ENCODE measurements at regions not wholly inside any gene's neighbourhood (a gene's known extent, or its start where the extent isn't known, plus 50 kb on each side); places are given as distances from the start of the nearest gene placed in this dataset.

DNA sequence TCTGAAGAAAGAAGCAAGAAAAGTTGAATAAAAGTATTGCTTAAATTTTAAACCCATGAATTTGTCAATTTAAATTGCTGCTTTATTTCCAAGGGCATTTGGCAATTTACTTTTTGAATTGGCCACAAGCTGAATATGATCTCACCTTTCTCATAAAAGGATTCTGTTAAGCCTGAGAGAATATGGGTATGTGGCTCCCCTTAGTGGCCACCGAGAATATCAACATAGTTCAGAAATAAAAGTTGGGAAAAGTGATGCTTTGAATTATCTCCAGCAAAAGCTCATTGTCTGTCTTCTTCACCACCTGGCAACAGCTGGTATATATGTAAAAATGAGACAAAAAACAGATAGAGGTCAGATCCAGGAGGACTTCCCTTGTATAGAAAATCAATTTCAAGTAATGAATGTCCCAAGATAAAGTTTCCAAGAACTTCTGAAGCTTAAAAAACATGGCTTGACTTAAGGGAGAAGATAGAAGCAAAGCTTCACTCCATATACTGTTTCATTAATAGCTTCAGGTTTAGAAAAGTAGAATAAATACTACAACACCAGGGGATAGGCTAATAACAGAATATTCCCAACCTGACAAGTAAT is 290.7 kb upstream of the FAM241A start:
- no peak for TF ChIP-seq POLR2A (IDR thresholded peaks at IDR 0.05)
- TF ChIP-seq, protein P1, sequence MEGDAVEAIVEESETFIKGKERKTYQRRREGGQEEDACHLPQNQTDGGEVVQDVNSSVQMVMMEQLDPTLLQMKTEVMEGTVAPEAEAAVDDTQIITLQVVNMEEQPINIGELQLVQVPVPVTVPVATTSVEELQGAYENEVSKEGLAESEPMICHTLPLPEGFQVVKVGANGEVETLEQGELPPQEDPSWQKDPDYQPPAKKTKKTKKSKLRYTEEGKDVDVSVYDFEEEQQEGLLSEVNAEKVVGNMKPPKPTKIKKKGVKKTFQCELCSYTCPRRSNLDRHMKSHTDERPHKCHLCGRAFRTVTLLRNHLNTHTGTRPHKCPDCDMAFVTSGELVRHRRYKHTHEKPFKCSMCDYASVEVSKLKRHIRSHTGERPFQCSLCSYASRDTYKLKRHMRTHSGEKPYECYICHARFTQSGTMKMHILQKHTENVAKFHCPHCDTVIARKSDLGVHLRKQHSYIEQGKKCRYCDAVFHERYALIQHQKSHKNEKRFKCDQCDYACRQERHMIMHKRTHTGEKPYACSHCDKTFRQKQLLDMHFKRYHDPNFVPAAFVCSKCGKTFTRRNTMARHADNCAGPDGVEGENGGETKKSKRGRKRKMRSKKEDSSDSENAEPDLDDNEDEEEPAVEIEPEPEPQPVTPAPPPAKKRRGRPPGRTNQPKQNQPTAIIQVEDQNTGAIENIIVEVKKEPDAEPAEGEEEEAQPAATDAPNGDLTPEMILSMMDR (IDR thresholded peaks at IDR 0.05), result peak; percentile 59 to 68 (median 64)

Data from right lobe of liver (tissue), 4 donors.